ENCODE measurements at regions not wholly inside any gene's neighbourhood (a gene's known extent, or its start where the extent isn't known, plus 50 kb on each side); places are given as distances from the start of the nearest gene placed in this dataset.
"Not testable (repeated sequence)": the region's sequence is repeated elsewhere in the genome, so short reads cannot be mapped to it uniquely, and the experiment has no call there.

DNA sequence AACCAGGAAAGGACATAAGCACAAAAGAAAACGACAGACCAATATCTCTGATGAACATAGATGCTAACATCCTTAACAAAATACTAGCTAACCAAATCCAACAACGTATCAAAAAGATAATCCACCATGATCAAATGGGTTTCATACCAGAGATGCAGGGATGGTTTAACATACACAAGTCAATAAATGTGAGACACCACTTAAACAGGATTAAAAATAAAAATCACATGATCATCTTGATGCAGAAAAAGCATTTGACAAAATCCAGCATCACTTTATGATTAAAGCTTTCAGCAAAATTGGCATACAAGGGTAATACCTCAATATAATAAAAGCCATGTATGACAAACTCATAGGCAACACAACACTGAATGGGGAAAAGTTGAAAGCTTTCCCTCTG is 138.4 kb downstream of the ADCYAP1 start:
- DNase-seq (ENCODE audit: low read depth in 2 of 2) = not testable (repeated sequence)

DNA sequence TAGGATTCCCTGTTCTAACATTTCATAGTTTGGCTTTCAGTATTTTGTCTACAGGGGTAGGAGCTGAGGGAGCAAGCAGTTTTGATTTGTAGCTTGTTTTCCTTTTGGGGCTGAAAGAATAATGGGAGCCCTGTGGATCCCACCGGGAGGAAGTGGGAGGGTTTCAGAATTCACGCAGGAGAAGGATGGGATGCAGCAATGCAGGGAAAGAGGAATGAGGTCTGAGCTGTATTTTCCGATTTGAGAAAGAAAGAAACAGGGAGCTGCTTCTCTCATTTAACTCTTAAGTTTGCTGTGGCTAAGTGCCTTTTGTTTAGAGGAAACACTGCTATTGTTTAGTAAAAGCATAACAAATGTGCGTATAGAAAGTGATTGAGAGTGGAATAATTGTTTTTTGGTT is 141.0 kb downstream of the ADCYAP1 start:
- DNase-seq (ENCODE audit: low read depth in 2 of 2) = no peak

DNA sequence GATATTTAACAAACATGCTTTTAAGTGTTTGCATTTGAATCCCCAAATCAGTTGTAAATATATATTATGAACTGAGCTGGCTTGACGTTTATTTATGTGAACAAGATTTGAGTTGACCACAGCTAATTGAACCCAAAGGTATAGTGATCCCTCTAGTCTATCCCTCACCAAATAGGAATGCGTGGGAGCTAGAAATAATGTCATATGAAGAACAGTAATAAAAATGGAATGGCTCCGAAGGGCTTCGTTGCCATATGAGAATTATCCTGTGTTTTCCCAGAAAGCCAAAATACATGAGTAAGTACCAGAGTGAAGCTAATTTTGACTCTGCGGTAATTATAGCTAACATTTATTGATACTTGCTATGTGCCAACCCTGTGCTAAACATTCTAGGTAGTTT is 142.7 kb downstream of the ADCYAP1 start:
- DNase-seq (ENCODE audit: low read depth in 2 of 2) = no peak

DNA sequence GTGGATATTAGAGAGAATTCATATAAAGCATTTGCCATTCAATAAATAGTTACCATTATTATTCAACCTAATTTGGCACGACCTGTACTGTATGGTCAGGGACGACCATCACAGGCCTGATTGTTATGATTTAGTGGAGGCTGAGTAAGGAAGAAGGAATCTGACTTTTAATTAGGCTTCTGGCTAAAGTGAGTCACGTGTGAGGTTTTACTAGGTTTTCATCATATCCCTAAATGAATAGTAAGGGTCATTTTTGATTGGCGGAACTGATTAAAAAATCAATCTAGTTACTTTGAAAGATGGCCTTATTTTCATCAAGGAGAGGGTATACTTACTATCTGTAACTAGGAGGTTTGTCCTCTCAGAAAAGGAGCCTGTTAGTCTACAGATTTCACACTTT is 143.4 kb downstream of the ADCYAP1 start:
- DNase-seq (ENCODE audit: low read depth in 2 of 2) = no peak

DNA sequence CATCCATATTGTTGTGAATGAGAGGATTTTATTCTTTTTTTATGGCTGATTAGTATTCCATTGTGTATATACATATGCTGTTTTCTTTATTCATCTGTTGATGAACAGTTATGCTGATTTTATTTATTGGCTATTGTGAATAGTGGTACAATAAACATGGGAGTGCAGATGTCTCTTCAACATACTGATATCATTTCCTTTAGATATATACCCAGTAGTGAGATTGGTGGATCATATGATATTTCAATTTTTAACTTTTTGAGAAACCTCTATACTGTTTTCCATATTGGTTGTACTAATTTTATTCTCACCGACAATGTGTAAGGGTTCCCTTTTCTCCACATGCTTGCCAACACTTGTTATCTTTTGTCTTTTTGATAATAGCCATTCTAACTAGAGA is 144.5 kb downstream of the ADCYAP1 start:
- DNase-seq (ENCODE audit: low read depth in 2 of 2) = no peak

DNA sequence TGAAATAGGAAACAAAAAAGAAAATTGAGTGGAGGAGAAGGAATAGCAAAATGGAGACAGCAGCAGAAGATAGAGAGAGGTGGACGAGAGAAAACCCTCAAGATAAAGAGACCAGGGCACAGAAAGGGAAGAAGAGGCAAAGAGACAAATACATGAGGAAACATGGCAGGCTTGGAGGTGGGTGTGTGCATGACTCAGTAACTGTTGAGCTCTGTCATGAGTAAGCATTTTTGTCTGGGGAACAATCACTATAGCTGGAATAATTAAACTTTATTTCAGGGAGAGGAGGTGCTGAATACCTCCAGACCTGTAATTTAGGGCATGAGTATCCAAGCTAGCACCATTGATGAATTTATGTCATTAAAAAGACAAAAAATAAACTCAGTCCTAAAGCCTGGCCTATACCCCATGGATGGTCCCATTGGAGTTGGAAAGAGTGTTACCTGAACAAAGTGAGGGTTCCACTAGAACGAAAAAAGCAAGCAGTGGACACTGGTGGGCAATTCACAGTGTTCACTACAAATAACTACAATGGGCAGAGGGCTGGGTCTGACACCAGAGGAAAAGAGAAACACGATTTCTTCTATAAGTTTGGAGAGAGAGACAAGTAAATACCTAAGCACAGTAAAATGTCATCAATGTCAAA is 145.5 kb downstream of the ADCYAP1 start:
- no peak for DNase-seq (ENCODE audit: low read depth in 2 of 2)

DNA sequence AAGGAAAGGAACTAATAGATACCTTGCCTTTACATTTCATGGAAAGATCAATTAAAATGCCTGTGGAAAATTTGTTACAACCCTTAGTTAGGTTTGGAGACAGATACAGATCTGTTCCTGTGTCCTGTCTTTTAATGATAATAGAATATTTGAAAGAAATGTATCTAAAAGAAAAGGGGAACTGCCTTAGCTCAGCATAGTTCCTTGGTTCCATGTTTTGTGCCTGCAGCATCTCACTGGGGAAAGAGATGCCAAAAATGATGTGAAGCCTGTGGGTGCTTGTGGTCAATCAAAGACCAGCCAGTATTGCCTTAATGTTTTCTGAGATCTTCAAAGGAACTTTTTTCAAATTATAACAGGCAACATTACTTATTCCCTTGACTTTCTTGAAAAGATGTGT is 147.6 kb downstream of the ADCYAP1 start:
- no peak for DNase-seq (ENCODE audit: low read depth in 2 of 2)

DNA sequence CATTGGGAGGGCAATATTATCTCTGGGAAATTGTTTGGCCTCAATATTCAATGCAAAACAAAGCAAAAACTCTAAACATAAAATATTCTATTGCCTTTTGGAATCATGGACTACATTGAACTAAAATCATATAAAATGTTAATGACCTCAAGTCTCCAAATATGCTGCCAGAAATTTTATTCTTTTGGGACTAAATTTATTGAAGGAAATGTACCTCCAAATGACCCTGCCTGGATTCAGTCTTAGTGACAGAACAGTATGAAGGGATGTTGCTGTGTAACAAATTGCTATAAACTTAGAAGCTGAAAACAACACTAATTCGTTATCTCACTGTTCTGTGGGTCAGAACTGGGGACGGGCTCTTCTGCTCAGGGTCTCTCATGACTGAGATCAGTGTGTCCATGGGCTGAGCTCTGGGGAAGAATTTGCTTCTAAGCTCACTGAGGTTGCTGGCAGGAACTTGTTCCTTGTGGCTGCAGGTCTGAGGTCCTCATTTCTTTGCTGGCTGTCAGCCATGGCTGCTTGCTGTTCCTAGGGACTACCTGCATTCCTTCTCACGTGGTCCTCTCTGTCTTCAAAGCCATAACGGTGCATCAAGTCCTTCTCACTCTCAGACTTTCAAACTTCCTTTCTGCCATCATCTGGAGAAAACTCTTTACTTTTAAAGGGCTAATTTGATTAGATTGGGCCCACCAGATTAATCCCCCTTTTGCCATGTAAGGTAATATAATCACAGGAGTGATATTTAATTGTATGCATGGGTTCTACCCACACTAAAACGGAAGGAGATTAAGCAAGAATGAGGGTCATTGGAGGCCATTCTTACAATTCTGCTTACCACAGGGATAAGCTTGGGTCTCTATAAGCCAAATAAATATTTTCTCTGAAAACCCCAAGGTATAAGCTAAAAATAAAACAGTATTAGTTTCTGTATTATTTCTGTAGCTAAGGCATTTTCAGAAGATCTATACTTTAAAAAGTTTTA is 149.0 kb downstream of the ADCYAP1 start:
- DNase-seq (ENCODE audit: low read depth in 2 of 2) = no peak

DNA sequence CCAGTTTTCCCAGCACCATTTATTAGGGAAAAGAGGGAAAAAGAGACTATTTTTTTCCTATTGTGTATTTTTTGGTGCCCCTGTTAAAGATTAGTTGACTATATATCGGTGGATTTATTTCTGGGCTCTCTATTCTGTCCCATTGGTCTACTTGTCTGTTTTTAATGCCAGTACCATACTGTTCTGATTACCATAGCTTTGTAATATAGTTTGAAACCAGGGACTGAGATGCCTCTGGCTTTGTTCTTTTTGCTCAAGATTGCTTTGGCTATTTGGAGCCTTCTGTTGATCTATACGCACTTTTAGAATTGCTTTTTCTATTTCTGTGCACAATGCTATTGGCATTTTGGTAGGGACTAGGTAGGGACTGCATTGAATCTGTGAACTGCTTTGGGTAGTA is 151.7 kb downstream of the ADCYAP1 start:
- DNase-seq (ENCODE audit: low read depth in 2 of 2) = no peak

DNA sequence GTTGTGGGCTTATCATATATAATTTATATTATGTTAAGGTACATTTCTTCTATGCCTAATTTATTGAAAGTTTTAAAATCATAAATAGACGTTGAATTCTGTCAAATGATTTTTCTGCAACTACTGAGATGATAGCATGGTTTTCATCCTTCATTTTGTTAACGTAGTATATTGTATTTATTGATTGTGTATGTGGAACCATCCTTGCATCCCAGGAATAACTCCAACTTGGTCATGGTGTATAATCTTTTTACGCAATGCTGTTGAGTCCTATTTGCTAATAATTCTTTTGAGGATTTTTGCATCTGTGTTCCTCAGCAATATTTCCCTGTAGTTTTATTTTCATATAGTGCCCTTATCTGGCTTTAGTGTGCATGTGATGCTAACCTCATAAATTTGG is 152.7 kb downstream of the ADCYAP1 start:
- DNase-seq (ENCODE audit: low read depth in 2 of 2) = no peak

DNA sequence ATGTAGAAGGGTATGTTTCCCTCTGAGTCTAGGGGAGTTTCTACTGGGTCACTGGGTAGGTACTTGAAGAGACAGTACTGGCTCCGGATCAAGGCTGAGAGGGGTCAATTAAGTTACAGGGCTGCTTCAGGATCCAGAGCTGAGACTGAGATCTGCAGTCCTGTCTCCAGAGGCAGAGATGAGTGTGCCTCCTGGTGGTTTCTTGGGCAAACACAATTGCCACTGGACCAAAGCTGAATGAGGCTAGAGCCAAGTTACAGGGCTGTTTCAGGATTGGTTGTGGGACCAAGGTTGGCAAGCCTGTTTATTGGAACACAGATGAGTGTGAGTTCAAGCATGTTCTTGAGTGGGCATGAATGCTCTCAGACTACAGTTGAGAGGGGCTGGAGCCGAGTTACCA is 157.9 kb downstream of the ADCYAP1 start:
- DNase-seq (ENCODE audit: low read depth in 2 of 2) = no peak

DNA sequence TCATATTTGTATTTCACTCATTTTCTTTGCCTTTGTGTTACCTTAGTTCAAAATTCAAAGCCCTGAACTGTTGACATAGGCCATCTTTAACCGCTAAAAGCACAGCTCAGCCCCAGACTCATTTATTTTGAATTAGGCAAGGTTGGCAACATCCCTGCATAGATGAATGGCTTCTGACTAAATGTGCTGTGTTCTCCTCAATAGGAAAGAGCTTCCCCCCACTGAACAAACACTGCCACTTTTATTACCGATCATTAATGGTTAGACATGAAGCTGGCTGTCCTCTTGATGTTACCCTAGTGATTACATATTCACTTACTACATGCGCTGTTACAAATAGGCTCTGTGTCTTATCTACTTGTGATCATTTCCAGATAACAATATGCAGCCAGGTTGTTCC is 170.7 kb downstream of the ADCYAP1 start:
- DNase-seq (ENCODE audit: low read depth in 2 of 2) = no peak

DNA sequence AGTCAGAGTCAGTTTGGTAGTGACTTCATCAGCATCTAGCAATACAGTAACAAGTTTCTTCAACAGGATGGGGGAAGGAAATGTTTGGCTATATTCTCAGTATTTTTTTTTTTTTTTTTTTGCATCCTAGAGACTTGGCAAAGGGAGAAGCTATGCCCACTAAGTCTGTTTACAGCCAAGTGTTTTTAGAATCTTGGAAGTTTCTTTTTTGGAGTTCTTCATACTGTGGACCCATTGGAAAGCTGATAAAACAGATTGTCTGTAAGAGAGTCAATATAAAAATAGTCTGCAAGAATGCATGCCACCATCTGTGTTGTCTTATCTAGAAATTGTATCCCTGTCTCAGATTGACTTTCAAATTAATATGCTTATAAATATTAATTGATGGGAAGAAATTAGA is 171.2 kb downstream of the ADCYAP1 start:
- DNase-seq (ENCODE audit: low read depth in 2 of 2) = no peak

DNA sequence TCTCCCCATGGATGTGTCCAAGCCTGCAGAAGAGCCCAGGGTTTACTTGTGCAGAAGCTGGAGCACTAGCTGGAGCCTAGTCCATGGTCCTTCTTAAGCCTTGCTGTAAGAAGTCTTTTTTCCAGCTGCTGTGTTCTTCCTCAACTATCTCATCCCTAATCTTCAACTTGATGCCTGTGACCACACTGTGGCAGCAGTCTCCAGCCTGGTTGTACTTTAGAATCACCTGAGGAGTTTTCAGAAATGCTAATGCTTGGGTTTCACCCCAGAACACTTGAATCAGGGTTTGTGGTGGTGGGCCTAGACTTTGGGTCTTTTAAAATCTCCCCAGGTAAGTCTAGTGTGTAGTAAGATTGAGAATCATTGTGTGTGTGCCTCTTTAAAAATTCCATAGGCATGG is 173.6 kb downstream of the ADCYAP1 start:
- no peak for DNase-seq (ENCODE audit: low read depth in 2 of 2)

DNA sequence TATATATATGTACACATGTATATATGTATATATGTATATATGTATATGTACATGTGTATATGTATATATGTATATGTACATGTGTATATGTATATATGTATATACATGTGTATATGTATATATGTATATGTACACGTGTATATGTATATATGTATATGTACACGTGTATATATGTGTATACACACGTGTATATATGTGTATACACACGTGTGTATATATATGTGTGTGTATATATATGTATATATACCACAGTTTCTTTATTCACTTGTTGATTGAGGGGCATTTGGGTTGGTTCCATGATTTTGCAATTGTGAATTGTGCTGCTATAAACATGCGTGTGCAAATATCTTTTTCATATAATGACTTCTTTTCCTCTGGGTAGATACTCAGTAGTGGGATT is 179.0 kb downstream of the ADCYAP1 start:
- DNase-seq (ENCODE audit: low read depth in 2 of 2) = not testable (repeated sequence)

DNA sequence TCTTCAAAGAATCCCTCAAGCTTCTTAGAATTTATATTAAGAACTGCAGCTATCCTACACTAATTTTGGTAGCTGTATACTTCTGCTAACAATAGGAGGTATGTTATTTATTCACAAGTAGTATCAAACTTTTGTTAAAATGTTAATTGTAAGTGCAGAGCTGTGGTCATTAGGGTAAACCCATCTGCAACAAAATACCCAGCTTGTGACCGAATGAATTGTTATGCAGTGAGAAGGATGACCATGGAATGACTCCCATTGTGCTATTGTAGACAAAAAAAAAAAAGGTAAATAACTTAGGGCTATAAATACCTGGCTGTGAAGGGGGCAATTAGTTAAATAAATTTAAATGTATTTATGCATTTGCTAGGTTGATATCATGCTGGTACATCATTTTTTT is 186.1 kb downstream of the ADCYAP1 start:
- no peak for DNase-seq (ENCODE audit: low read depth in 2 of 2)

DNA sequence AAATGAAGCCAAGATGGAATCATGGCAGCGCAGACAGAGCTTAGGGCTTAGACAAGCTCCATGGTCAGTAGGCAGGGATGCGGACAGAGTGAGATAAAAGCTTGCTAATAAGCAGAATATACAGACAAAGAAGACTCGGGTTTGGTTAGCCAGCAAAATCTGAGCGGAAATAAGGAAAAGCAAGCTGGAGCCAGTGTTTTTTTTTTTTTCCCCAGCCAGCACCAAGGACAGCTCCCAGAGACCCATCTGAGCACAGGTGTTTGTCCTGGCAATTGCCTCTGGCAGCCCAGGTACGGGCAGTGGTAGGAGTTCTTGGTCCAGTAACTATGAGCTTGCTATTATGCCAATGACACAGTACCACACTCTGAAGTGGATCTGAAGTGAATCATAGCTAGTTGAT is 187.6 kb downstream of the ADCYAP1 start:
- DNase-seq (ENCODE audit: low read depth in 2 of 2) = no peak

DNA sequence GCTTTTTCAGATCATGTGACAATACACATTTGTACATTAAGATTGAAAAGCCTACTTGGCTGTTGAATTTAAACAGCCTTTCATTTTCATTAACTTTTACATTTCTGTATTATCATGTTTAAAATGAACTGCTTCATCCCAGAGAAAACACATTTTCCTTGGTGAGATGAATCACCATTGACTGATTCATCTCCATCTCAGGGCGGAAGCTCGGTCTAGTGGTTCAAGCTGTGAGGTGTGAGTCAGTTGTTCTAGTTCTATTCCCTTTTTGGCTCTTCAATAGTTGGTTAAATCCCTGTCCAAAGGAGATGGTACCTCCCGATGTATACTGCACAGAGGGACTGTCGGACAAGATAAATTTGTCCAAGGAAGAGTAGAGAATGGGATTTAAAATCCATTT is 189.7 kb downstream of the ADCYAP1 start:
- no peak for DNase-seq (ENCODE audit: low read depth in 2 of 2)

DNA sequence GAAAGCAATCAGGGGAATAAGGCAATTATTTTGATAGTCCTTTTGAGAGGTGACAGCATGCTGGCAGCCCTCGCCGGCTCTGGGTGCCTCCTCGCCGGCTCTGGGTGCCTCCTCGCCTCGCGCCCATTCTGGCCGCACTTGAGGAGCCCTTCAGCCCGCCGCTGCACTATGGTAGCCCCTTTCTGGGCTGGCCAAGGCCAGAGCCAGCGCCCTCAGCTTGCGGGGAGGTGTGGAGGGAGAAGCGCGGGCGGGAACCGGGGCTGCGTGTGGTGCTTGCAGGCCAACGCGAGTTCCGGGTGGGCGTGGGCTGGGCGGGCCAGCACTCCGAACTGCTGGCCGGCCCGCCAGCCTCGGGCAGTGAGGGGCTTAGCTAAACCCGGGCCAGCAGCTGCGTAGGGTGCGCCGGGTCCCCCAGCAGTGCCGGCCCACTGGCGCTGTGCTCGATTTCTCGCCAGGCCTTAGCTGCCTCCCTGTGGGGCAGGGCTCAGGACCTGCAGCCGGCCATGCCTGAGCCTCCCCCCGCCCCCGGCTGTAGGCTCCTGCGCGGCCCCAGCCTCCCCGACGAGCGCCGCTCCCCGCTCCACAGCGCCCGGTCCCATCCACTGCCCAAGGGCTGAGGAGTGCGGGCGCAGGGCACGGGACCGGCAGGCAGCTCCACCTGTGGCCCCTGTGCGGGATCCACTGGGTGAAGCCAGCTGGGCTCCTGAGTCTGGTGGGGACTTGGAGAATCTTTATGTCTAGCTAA is 193.5 kb downstream of the ADCYAP1 start:
- not testable (repeated sequence) for DNase-seq (ENCODE audit: low read depth in 2 of 2)

DNA sequence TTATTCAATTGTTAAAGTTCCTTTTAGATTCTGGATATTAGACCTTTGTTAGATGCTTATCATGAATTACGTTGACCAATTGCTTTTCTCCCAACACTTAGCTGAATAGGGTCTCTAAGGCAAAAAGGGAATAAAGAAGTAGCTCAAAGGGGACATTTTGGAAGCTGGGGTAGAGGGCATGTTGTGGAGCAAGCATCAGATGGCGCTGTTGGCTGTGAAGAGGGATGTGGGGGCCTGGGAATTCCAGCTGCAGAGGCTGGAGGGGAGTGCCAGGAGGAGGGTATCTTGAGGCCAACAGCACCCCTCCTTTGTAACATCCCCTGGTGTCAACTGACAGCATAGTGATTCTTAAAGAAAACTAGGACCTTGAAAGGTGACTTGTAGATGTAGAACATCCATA is 198.2 kb downstream of the ADCYAP1 start:
- no peak for DNase-seq (ENCODE audit: low read depth in 2 of 2)

DNA sequence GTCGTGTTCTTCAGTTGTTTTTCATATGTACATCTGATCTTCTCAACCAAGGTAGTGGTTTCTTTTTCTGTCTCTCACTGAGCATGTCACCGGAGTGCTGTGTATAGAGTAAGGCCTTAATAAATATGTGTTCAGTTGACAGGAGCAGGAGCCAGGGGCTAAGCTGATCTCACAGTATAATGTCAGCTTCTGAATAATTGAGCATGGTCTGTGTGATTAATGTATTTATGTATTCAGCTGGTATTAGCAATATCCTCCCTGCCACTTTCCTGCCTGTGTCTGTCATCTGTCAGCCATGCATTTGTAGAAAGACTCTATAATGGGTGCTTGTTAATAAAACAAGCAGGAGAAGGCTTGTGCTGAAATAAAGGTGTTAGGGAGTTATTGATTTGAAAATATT is 198.9 kb downstream of the ADCYAP1 start:
- no peak for DNase-seq (ENCODE audit: low read depth in 2 of 2)

DNA sequence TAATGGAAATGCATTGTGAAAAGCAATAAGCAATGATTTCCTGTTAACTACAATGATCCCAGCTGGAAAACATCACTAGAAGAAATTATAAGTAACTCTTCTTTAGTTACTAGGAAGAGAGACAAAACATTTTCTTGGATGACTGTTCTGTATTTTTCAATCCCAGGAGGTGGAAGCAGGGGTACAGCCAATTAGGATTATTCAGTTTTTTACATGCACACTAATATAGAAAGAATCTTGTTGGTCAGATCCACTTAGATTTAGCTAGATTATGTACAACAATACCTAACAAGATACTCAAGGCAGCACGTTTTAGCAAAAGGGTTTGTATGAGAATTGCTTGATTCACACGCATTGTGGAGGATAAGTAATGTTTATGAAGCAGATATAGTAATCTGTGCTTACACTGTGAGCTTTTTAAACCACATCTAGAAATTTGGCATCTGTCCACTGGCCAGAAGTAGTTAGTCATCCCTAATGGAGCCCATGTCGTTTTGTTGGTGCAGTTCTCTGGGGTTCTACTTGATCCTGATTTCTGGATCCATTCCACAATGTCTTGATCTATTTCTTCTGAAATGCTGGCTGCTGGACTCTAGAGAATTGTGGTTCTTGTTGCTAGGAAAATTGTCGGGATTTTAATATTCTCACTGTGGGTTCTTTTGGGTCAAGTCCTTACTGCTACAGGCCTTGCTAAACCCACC is 199.7 kb downstream of the ADCYAP1 start:
- no peak for DNase-seq (ENCODE audit: low read depth in 2 of 2)
